AG04450 (cell line): ENCODE measurements at regions not wholly inside any gene's neighbourhood (a gene's known extent, or its start where the extent isn't known, plus 50 kb on each side); places are given as distances from the start of the nearest gene placed in this dataset.
A peak's percentile ranks its signal among the peaks of the same experiment; 100 is the strongest.
"Not testable (repeated sequence)": the region's sequence is repeated elsewhere in the genome, so short reads cannot be mapped to it uniquely, and the experiment has no call there.

Experiments used
- CTCF ChIA-PET: fragments of 300-600, 350-600 bp; formaldehyde crosslinking; extraction: SDS; loops from one replicate; lab custom pipeline; 2022; ENCODE audit warnings: antibody characterized with exemption, inconsistent platforms; lab: Charles Lee
- POLR2A ChIA-PET: fragments of 350-600 bp; formaldehyde crosslinking; extraction: SDS; loops from one replicate; lab custom pipeline; 2021; ENCODE audit warnings: antibody characterized with exemption, inconsistent platforms; lab: Yijun Ruan, JAX
- DNase-seq: peaks from one replicate; pipeline ENCODE4 v3.0.0-alpha.2; 2011; ENCODE audit warnings: low read depth, low spot score
- H3K27ac ChIP-seq: one replicate; pipeline ENCODE4 v1.5.1; 2012; ENCODE audit warnings: low read depth, low read length, control low read depth
- H3K27me3 ChIP-seq: one replicate; pipeline ENCODE4 v1.6.0; 2012; ENCODE audit warnings: low read length; ENCODE audit not compliant: control insufficient read depth, insufficient read depth
- H3K4me3 ChIP-seq: 2 replicates; pipeline ENCODE4 v1.5.1; 2011; ENCODE audit warnings: mild to moderate bottlenecking, low read depth, low read length, control low read depth
- H3K9me3 ChIP-seq: 2 replicates; pipeline ENCODE4 v1.5.1; 2012; ENCODE audit warnings: low read length; ENCODE audit not compliant: control insufficient read depth, insufficient read depth
- CTCF ChIP-seq: IDR thresholded peaks from 2 replicates; pipeline ENCODE4 v1.5.1; 2011; ENCODE audit warnings: low read depth, low read length, control low read depth, inconsistent platforms

- Histone ChIP-seq H3K4me3 (no peak overlapping the region), H3K27ac (no peak overlapping the region), H3K9me3 (no peaks in the 10 kb centered on the region), H3K27me3 (no peaks in the 10 kb centered on the region)
- DNase-seq = no peak
- CTCF ChIA-PET = interaction anchor here (1.6 kb wide), 1 partner anchor 19 kb away, joined by 6 read pairs; no protein-coding TSS in a partner anchor
- POLR2A ChIA-PET = interaction anchor here (0.7 kb wide), 1 partner anchor 18 kb away, joined by 3 read pairs; no protein-coding TSS in a partner anchor
- no peak for TF ChIP-seq CTCF
These were observed 108.0 kb downstream of the ZNF330 start for GRCh38 chr4:141328560-141329173.

DNA sequence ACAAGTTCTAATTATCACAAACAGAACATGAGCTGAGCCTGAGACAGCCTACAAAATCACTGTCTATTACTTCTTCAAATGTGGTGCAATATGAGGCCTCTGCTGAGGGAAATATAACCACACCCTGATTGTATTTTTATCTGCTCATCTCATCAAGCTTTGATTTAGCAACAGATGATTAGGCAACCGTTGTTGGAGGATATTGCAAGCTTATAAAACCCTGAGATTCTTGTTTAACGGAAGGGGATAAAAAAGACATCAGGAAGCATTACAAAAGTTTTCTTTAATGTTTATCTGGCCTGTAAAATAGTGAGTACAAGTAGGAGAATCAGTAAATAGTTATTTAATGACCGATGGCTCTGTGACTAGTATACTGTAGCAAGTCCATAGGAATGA lies 108.5 kb downstream of the ZNF330 start:
- DNase-seq = peak; percentile 15
- no peak overlapping the region for H3K4me3 ChIP-seq
- no peaks in the 10 kb centered on the region for H3K27me3 ChIP-seq
- POLR2A ChIA-PET = interaction anchor here (0.7 kb wide), 1 partner anchor 17 kb away, joined by 3 read pairs; no protein-coding TSS in a partner anchor
- CTCF ChIA-PET = interaction anchor here (1.6 to 2.0 kb wide), 3 partner anchors 16 to 22 kb away, joined by 6 to 7 read pairs (median 6); no protein-coding TSS in a partner anchor
- no peak overlapping the region for H3K27ac ChIP-seq
- no peak for TF ChIP-seq CTCF
- no peaks in the 10 kb centered on the region for H3K9me3 ChIP-seq

GRCh38 chr4:141330616-141331015 lies 109.9 kb downstream of the ZNF330 start:
- no peaks in the 10 kb centered on the region for H3K27me3 ChIP-seq
- H3K27ac ChIP-seq = no peak overlapping the region
- H3K4me3 ChIP-seq = no peak overlapping the region
- no peak for DNase-seq
- ChIA-PET CTCF (interaction anchor here (1.8 to 2.0 kb wide), 2 partner anchors 15 to 24 kb away, joined by 6 to 7 read pairs; no protein-coding TSS in a partner anchor), POLR2A (no interaction called here)
- no peak for TF ChIP-seq CTCF
- no peaks in the 10 kb centered on the region for H3K9me3 ChIP-seq

- Histone ChIP-seq H3K27me3 (no peaks in the 10 kb centered on the region), H3K27ac (no peak overlapping the region), H3K4me3 (no peak overlapping the region), H3K9me3 (no peaks in the 10 kb centered on the region)
- ChIA-PET POLR2A (no interaction called here), CTCF (interaction anchor here (1.6 kb wide), 1 partner anchor 15 kb away, joined by 9 read pairs; no protein-coding TSS in a partner anchor)
- TF ChIP-seq CTCF = no peak
- no peak for DNase-seq
These were observed 111.1 kb downstream of the ZNF330 start for GRCh38 chr4:141331534-141332358.

GRCh38 chr4:141332359-141333181 lies 111.9 kb downstream of the ZNF330 start:
- DNase-seq, POLR2A ChIA-PET, H3K27ac ChIP-seq, H3K9me3 ChIP-seq, H3K27me3 ChIP-seq: not testable (repeated sequence)
- peak overlapping the region; percentile 7; the same call in 1 of the 2 replicates for H3K4me3 ChIP-seq
- CTCF ChIA-PET = interaction anchor here (1.6 kb wide), 1 partner anchor 14 kb away, joined by 9 read pairs; no protein-coding TSS in a partner anchor

DNA sequence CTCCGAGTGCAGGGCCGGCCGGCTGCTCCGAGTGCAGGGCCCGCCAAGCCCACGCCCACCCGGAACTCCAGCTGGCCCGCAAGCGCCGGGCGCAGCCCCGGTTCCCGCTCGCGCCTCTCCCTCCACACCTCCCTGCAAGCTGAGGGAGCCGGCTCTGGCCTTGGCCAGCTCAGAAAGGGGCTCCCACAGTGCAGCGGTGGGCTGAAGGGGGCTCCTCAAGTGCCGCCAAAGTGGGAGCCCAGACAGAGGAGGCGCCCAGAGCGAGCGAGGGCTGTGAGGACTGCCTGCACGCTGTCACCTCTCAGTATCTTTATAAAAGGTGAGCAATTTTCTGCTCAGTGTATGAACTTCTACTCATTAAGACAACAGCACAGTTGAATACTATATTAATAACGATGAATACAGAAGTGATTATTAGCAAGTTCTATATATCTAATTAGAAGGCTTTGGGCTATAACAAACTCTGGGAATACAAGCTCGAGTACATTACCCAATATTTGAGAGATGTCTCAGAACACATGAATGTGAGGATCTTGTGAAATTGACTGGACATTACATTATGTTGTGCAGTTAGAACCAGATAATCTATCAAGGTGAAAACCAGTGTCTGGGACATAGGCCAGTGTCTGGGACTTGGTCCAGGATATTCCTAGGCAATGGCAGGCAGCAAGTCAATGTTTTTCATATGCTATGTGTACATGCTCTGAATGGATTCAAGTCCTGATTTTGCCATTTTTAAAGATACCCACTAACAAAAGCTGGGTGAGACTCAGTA lies 112.9 kb downstream of the ZNF330 start:
- POLR2A ChIA-PET, H3K9me3 ChIP-seq, H3K27me3 ChIP-seq: not testable (repeated sequence)
- DNase-seq = peak; percentile 48
- Histone ChIP-seq H3K27ac (peak overlapping the region; percentile 65), H3K4me3 (peak overlapping the region; percentile 42)
- CTCF ChIA-PET = interaction anchor here (0.6 to 1.0 kb wide), 2 partner anchors 12 to 351 kb away, joined by 3 to 7 read pairs; no protein-coding TSS in a partner anchor
